GM12878 (cell line): ENCODE measurements at regions not wholly inside any gene's neighbourhood (a gene's known extent, or its start where the extent isn't known, plus 50 kb on each side); places are given as distances from the start of the nearest gene placed in this dataset.

Source experiments
- EZH2 ChIP-seq: IDR thresholded peaks from 2 replicates; pipeline ENCODE4 v1.6.1; 2012; ENCODE audit warnings: low read depth, mild to moderate bottlenecking, control low read depth, inconsistent platforms, low read length, borderline replicate concordance; ENCODE audit not compliant: control insufficient read depth
- PML ChIP-seq: IDR thresholded peaks from 2 replicates; pipeline ENCODE4 v1.6.1; 2012; ENCODE audit warnings: low read length, inconsistent platforms
- RCOR1 ChIP-seq: conservative IDR thresholded peaks from 2 replicates; pipeline ENCODE4 v1.6.1; 2012; ENCODE audit warnings: low read depth, low read length, improper control_type of control experiment
- TF ChIP-seq, protein P1 (sequence below), 3 experiments: IDR thresholded peaks in 2 of 3; conservative IDR thresholded peaks in 1 of 3; 2 replicates each; pipeline ENCODE4 v1.5.1; 2011; ENCODE audit warnings: low read depth in 3 of 3, low read length in 3 of 3, mild to moderate bottlenecking in 3 of 3, control low read depth in 2 of 3, moderate library complexity in 2 of 3, inconsistent platforms in 1 of 3, mixed read lengths in 1 of 3; ENCODE audit not compliant: control insufficient read depth in 2 of 3, insufficient read depth in 1 of 3; ENCODE audit errors: extremely low read depth in 1 of 3

DNA sequence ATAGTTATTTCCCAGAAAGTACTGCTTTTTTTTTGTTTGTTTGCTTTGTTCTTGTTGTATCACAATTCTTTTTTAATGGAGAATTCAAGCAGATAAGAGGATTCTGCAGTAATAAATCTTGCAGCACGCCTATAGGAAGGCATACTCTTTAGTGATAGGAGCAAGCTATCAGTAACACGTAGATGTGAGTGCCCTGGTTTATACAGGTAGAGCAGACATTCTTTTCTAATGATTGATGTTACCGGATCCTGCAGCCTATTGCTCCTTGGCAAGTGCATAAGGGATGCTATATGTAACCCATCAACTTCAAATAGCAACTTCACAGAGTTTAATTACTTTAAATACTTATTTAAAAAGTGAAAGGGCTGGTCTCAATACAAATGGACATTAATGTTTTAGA lies 834.2 kb upstream of the GCFC2 start:
- no peak for TF ChIP-seq EZH2
- TF ChIP-seq RCOR1, result no peak
- TF ChIP-seq PML, result no peak
- TF ChIP-seq, protein P1, sequence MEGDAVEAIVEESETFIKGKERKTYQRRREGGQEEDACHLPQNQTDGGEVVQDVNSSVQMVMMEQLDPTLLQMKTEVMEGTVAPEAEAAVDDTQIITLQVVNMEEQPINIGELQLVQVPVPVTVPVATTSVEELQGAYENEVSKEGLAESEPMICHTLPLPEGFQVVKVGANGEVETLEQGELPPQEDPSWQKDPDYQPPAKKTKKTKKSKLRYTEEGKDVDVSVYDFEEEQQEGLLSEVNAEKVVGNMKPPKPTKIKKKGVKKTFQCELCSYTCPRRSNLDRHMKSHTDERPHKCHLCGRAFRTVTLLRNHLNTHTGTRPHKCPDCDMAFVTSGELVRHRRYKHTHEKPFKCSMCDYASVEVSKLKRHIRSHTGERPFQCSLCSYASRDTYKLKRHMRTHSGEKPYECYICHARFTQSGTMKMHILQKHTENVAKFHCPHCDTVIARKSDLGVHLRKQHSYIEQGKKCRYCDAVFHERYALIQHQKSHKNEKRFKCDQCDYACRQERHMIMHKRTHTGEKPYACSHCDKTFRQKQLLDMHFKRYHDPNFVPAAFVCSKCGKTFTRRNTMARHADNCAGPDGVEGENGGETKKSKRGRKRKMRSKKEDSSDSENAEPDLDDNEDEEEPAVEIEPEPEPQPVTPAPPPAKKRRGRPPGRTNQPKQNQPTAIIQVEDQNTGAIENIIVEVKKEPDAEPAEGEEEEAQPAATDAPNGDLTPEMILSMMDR (IDR thresholded peaks at IDR 0.05 in 2 of 3, conservative IDR thresholded peaks at IDR 0.05 in 1 of 3; ENCODE audit: control insufficient read depth in 2 of 3, extremely low read depth in 1 of 3, insufficient read depth in 1 of 3, low read depth in 3 of 3, low read length in 3 of 3), result no peak
